ENCODE measurements at regions not wholly inside any gene's neighbourhood (a gene's known extent, or its start where the extent isn't known, plus 50 kb on each side); places are given as distances from the start of the nearest gene placed in this dataset.

DNA sequence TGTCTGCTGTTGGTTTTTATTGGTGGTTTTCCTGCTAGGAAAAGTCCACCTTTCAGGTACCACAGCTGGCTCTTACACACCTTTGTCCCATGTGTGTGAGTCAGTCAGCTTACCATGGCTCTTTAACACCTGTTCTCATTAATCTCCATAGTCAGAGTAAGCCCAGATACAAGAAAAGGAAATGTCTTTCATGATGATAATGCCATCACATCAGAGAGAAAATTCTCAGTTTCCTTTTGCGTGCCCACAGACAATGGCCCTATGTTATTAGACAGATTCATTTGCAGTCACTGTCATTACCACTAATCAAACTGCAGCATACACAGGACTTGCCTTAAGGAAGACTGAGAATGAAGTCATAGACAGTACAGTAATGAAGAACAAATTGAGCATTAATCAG, 1583.6 kb upstream of the LRRTM3 start:
- DNase-seq: no peak
- in situ Hi-C loops (cut with HindIII; ENCODE audit: low pct_ligation_motif_present, low pct_unique_long_range_greater_than_20kb, low sequenced_read_pairs): no loop called here

DNA sequence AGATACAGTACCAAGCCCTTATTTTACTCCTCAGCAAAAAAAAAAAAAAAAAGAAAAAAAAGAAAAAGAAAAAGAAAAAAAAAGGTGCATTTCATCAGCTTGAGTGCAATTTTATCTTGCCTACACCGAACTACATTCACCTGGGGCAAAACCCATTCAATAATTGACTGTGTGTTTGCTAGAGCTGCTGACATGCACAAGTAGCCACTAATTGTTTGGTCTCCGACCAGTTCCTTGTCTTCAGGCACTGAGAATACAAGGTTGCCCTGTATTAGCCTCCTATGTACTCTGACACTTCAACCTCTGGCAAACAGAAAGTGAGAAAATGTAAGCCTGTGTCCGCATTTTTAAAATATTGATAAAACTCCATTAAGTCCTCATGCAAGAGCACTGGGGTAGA, 1579.4 kb upstream of the LRRTM3 start:
- no peak for DNase-seq
- in situ Hi-C loops (cut with HindIII; ENCODE audit: low pct_ligation_motif_present, low pct_unique_long_range_greater_than_20kb, low sequenced_read_pairs): no loop called here

DNA sequence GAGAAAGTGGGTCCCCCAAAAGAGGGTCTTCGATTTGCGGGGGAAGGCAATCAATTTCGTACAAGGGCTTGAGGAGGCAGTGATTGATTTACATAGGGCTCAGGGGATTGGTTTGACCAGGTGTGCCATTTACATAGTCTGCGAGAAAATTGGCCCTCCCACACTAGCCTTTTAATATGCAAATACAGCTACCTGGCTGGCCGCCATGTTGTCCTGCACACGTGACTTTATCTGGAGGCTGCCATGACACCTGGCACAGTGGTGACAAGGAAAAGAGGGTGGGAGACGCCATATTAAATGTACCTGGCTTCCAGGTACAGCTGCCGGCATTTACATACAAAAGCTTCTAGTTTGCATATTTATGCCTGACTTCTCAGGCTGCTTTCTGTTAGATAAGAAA, 1577.2 kb upstream of the LRRTM3 start:
- DNase-seq: no peak
- in situ Hi-C loops (cut with HindIII; ENCODE audit: low pct_ligation_motif_present, low pct_unique_long_range_greater_than_20kb, low sequenced_read_pairs): no loop called here

DNA sequence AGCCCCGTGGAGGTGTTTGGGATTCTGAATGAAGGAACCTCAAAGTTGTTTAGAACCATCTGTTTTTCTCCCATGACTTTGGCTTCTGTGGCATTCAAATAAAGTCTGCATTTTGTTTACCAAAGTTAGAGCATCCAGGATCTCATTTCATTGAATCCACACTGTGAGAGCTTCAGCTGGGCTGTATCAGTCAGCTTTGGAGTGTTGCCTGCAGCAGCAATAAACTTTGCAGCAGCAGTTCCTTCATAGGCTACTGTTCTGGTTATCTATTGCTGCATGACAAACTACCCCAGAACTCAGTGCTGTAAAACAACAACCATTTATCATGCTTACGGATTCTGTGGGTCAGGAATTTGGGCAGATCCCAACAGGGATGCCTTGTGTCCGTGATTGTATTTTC, 1575.2 kb upstream of the LRRTM3 start:
- in situ Hi-C loops (cut with HindIII; ENCODE audit: low pct_ligation_motif_present, low pct_unique_long_range_greater_than_20kb, low sequenced_read_pairs): no loop called here
- no peak for DNase-seq

DNA sequence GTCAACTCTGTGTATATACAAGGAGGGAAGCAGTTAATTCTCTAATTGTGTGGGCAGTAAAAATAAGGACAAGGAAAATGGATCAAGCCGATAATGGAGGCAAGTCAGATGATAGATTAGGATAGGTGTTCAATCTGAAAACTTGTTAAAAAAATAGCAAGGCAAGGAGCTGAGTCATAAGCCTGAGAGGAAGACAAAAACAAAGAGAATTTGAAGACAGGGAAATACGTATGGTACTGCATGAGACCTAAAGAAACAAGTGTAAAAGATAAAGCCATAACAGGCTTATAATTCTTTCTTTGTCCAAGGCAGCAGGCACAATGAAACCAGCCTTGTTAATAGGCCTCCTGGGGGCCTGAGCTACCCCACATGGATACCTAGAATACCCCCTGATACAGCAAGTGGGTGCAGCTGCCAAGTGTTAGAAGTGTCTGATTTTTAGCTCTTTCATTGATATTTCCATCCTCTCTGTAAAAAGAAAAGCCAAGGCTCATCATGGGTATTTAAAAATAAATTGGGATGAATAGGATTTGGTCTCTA, 1570.6 kb upstream of the LRRTM3 start:
- in situ Hi-C loops (cut with HindIII; ENCODE audit: low pct_ligation_motif_present, low pct_unique_long_range_greater_than_20kb, low sequenced_read_pairs): no loop called here

DNA sequence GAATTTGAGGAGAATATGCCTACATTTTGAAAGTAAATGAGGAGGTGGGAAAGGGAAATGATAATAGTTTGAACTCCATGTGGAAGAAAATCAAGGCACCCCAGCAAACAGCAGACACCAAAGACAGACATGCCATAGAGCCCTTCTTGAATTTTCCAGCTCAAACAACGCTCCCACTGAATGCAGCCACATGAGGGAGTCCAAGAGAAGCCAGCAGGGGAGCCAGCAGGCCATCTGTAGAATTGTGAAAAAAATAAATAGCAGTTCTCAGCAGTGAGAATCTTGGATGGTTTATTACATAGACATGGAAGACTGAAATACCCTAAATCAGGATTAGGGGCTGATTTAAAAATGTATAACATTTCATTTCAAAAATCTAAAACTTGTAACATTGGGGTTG, 1567.3 kb upstream of the LRRTM3 start:
- in situ Hi-C loops (cut with HindIII; ENCODE audit: low pct_ligation_motif_present, low pct_unique_long_range_greater_than_20kb, low sequenced_read_pairs): no loop called here

More for the DNA sequence above, 1570.6 kb upstream of the LRRTM3 start:
- DNase-seq: no peak

DNA sequence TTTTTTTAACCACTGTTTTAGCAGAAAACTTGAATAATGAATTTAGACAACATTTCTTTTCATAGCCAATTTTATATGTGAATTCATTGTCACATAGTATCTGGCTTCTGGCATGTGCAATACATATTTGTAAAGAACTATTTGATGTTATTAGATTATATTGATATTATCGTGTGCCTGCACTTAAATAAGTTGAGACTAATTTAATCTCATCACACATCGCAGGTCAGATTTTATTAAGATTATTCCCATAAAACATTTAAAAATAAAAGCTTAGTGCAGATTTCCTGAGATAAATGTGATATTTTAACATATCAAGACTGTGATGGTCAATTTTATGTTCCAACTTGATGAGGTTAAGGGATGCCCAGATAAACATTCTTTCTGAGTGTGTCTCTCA, 1565.3 kb upstream of the LRRTM3 start:
- DNase-seq: no peak
- in situ Hi-C loops (cut with HindIII; ENCODE audit: low pct_ligation_motif_present, low pct_unique_long_range_greater_than_20kb, low sequenced_read_pairs): no loop called here

More for the DNA sequence above, 1567.3 kb upstream of the LRRTM3 start:
- peak; percentile 51 for DNase-seq

DNA sequence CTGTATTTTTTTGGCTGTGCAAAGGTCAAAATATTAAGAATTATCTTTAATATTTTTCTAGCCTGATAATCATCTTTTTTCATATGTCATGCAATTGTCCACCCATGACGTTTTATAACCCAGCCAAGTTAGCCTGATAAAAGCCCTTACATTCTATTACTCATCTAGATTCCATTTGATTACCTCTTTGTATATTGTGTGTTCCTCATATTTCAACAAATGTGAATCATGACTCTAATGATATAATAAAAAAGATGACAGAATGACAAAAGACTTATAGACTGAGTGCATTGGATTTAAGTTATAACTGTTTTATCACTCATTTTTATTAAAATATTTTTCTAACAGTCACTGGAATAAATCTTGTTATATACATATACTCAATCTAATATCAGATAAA, 1560.0 kb upstream of the LRRTM3 start:
- no peak for DNase-seq
- in situ Hi-C loops (cut with HindIII; ENCODE audit: low pct_ligation_motif_present, low pct_unique_long_range_greater_than_20kb, low sequenced_read_pairs): no loop called here

DNA sequence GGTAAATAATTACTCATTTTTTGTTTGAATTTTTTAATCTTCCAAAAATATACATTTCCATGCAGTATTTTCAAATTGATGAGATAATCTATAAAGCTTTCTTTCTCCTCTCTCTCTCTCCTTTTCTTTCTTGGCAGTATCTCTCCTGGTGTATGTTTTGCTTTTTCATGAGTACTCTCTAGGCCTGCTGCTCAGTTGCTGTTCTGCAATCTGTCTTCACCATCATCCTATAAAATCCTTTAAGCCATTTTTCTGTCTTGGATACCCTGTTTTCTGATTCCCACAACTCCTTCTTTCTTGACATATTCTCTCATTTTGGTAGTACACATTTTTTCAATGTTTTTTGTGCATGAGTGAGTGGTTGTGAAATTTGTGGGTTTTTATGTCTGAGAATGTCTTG, 1558.1 kb upstream of the LRRTM3 start:
- in situ Hi-C loops (cut with HindIII; ENCODE audit: low pct_ligation_motif_present, low pct_unique_long_range_greater_than_20kb, low sequenced_read_pairs): no loop called here

DNA sequence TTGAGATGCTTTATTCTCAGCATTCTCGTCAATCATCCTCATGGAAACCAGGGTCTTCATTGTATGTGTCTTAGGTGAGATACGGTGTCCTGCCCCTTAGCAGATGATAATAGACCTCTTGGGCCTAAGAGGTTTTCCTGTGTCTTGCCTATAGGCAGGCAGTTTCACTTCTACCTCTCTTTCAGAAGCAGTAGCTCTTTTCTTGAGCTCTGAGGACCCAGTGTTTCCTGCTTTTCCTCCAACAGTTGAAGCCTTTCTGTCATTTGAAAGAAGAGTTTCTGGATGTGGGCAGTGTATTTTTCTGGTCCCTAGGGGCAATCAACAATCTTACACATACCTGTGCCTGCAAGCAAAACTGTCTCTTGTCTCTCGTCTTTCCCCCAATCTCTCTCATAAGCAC, 1550.3 kb upstream of the LRRTM3 start:
- in situ Hi-C loops (cut with HindIII; ENCODE audit: low pct_ligation_motif_present, low pct_unique_long_range_greater_than_20kb, low sequenced_read_pairs): no loop called here
- no peak for DNase-seq

More for the DNA sequence above, 1558.1 kb upstream of the LRRTM3 start:
- DNase-seq: no peak

DNA sequence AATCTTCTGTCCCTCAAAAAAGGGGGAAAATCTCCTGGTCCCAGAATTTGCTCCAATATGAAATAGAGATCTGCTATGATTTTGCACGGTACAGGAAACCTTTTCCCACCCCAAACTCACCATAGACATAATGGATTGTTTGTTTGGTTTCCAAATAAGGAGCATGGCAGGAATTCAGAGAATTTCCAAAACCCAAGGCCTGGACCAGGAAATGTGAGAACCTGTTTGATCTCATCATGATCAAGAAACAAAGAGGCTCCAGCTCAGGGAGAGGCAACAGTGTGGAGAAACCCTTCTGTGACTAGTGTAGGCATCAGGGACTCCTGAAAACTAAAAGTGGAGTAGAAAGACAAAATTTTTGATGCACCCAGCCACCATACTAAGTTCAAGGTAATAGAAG, 1548.1 kb upstream of the LRRTM3 start:
- in situ Hi-C loops (cut with HindIII; ENCODE audit: low pct_ligation_motif_present, low pct_unique_long_range_greater_than_20kb, low sequenced_read_pairs): no loop called here
- no peak for DNase-seq

DNA sequence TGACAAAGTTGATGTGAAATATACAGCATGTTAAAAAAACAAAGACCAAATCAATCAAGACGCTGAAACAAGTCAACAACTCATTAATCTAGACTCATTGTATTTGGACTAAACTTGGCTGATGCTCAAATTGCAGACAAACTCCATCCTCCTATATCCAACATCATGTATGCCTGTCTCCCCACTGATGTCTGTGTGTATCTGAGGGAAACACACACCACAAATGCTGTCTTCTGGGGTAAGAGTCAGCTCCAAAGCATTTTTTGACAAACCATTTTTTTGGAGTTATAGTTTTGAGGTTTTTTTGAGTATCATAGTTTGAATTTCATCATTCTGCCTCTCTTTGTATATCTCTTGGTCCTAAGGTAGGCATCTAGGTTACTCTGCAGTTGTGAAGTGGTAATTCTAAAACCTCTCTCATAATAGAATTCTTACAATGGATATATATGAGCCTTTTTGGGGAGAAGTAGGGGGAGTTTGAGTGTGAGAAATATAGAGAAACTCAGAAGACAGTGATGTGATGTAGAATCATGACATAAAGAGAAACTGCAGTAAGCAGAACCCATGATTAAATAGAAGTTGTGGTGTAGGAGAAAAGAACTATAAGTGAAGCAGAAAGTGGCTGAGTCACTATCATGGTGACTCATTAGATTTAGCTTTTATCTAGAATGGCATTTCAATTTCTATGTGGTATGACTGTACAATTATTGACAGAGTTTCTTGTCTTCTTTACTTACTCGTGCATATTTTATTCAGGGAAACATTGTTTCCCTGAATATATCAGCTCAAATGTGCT, 1531.1 kb upstream of the LRRTM3 start:
- in situ Hi-C loops (cut with HindIII; ENCODE audit: low pct_ligation_motif_present, low pct_unique_long_range_greater_than_20kb, low sequenced_read_pairs): no loop called here
- DNase-seq: peak; percentile 80

DNA sequence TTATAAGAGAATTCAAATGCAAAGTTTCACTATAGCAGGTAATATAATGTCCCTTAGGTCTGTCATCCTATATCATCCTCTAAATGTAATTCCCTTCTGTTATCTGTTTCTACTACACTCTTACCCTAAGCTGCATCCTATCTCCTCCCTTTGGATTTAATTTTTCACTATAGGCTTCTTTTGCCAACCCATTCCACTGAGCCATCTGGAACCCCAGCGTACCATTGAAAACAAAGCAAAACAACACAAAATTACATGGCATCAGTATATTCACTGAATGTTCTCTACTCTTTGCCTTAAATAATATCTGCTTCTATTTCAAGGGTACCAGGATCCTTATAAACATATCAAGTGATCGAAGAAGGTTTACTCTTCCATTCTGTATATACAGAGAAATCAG, 1530.2 kb upstream of the LRRTM3 start:
- DNase-seq: no peak
- in situ Hi-C loops (cut with HindIII; ENCODE audit: low pct_ligation_motif_present, low pct_unique_long_range_greater_than_20kb, low sequenced_read_pairs): no loop called here

DNA sequence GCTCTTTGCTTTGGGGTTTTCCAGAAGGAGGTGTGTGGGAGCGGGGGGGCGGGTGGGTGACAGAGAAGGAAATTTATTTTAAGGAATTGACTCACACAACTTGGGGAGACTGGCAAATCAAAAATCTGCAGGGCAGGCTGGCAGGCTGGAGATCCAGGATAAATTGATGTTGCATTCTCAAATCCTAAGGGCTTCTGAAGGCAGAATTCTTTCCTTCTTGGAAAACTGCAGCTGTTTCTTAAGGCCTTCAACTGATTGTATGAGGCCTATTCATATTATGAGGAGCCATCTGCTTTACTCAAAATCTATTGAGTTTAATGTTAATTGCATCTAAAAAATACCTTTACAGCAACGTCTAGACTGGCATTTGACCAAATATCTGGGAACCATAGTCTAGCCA, 1528.8 kb upstream of the LRRTM3 start:
- DNase-seq: no peak
- in situ Hi-C loops (cut with HindIII; ENCODE audit: low pct_ligation_motif_present, low pct_unique_long_range_greater_than_20kb, low sequenced_read_pairs): no loop called here

DNA sequence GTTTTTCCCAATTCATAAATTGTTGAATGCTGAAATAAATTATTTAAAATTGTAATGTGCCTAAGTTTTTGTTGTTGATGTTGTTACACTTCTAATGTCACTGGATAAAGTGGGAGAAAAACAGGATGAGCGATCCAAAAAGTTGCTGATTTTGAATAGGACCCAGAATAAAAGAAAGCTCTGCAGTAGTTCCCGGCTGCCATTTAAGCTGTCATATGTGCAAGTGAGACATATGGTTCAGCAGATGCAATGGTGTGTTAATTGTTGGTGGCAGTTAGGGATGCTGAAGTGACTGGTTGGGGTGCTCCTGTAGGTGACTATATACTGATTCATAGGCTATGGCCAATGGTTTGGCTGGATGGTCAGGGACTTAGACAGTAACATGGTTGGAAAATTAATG, 1517.4 kb upstream of the LRRTM3 start:
- DNase-seq: no peak
- in situ Hi-C loops (cut with HindIII; ENCODE audit: low pct_ligation_motif_present, low pct_unique_long_range_greater_than_20kb, low sequenced_read_pairs): no loop called here

DNA sequence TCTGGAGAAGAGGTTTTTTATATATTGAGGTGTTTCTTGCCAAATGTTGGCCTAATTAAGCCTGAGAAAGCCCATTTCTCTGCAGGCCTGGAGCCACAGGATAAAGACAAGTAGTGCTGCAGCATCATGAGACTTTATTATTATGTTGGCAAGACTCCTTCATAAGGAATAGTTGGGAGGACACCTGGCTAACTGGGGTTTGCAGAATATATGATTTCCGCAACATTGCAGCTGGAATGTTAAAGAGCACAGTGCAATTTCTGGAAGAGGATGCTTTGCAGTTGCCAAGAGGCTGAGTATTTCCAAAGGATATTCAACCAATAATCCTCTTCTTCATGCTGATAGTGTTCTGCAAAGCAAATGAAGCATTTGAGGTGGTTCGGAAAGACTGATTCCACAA, 1512.8 kb upstream of the LRRTM3 start:
- no peak for DNase-seq
- in situ Hi-C loops (cut with HindIII; ENCODE audit: low pct_ligation_motif_present, low pct_unique_long_range_greater_than_20kb, low sequenced_read_pairs): no loop called here

DNA sequence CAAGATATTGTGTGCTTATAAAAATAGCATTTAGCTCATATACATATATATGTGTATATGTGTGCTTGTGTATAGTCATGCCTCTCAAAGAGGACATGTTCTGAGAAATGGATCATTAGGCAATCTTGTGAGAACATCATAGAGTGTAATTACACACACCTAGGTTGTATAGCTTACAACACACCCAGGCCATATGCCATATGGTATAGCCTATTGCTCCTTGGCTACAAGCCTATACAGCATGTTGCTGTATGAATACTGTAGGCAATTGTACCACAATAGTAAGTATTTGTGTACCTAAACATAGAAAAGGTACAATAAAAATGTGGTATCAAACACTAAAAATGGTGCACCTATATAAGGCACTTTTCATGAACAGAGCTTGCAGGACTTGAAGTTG, 1510.5 kb upstream of the LRRTM3 start:
- DNase-seq: no peak
- in situ Hi-C loops (cut with HindIII; ENCODE audit: low pct_ligation_motif_present, low pct_unique_long_range_greater_than_20kb, low sequenced_read_pairs): no loop called here

DNA sequence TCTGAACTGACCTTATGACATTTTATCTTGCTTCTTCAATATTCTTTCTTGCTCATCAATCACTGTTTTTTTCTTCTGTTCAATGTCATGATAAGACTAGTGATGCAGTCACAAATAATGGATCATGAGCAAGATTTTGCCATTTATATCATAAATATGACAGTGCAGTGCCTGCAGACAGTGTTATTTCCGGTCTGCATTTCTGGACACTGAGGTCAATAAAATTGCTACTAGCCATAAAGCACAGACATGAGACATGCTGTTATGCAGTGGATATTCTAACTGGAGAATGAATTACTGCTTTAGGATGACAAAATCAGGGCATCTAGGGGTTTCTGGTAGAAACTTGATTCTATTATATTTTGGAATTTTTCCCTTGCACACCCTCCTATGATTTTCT, 1509.7 kb upstream of the LRRTM3 start:
- in situ Hi-C loops (cut with HindIII; ENCODE audit: low pct_ligation_motif_present, low pct_unique_long_range_greater_than_20kb, low sequenced_read_pairs): no loop called here
- no peak for DNase-seq

DNA sequence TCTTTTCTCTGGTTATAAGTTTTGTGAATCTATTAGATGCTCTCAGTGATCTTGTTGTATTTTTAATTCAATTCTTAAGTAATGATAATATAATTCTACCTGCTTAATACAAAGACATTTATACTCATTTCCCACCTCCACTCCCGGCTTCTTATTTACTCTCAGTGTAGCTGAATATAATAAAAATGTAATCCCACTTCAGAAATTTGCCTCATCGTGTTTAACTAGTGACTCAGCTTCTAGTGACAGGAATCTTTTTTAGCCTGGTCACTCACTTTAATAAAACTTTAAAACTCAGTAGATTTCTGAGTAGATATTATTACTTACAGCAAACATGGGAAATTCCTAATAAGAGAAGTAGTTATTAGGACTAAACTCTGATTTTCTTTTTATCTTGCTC, 1506.2 kb upstream of the LRRTM3 start:
- no peak for DNase-seq
- in situ Hi-C loops (cut with HindIII; ENCODE audit: low pct_ligation_motif_present, low pct_unique_long_range_greater_than_20kb, low sequenced_read_pairs): no loop called here

DNA sequence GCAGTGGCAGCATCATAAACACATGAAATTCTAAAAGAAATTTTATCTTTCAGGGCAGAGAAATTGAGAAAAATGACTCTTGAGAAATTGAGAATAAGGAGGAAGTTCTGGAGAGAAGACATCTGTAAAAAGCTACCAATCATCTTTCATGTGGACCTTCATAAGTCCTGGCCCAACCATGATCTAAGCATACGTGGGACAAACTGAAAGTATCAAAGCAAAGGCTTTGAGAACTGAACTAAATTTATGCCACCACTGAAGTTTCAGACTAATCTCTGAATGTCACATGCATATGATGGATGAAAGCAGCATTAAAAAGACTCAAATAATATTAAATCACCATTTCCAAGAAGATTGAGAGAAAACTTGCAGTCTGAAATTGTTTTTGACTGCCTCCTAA, 1502.8 kb upstream of the LRRTM3 start:
- DNase-seq: no peak
- in situ Hi-C loops (cut with HindIII; ENCODE audit: low pct_ligation_motif_present, low pct_unique_long_range_greater_than_20kb, low sequenced_read_pairs): no loop called here
